SK-N-SH treated with all-trans-retinoic acid at 6 μM for 48 hours (cell line): ENCODE measurements at regions not wholly inside any gene's neighbourhood (a gene's known extent, or its start where the extent isn't known, plus 50 kb on each side); places are given as distances from the start of the nearest gene placed in this dataset.

Experiments
- BACH2 ChIP-seq: fragments of 250-450 bp; sonication (Bioruptor Pico); IDR thresholded peaks from 2 replicates; pipeline ENCODE4 v1.9.0; 2021; ENCODE audit warnings: mild to moderate bottlenecking, borderline replicate concordance
- CSDC2 ChIP-seq: fragments of 250-450 bp; sonication (Bioruptor Pico); IDR thresholded peaks from 2 replicates; pipeline ENCODE4 v1.5.0; 2020; ENCODE audit warnings: mild to moderate bottlenecking, moderate library complexity
- ESRRG ChIP-seq: fragments of 250-450 bp; sonication (Bioruptor Pico); IDR thresholded peaks from 2 replicates; pipeline ENCODE4 v1.6.1; 2021; ENCODE audit warnings: mild to moderate bottlenecking
- GLIS3 ChIP-seq: fragments of 250-450 bp; sonication (Bioruptor Pico); IDR thresholded peaks from 2 replicates; pipeline ENCODE4 v1.5.0; 2020; ENCODE audit warnings: mild to moderate bottlenecking, moderate library complexity
- ZFP3 ChIP-seq: fragments of 250-450 bp; sonication (Bioruptor Pico); IDR thresholded peaks from 2 replicates; pipeline ENCODE4 v1.5.0; 2020; ENCODE audit warnings: mild to moderate bottlenecking, moderate library complexity
- ZFP30 ChIP-seq: fragments of 450-650 bp; formaldehyde crosslinking; IDR thresholded peaks from 2 replicates; pipeline ENCODE4 v1.5.0; 2022; ENCODE audit warnings: mild to moderate bottlenecking, moderate library complexity
- ZNF565 ChIP-seq: fragments of 450-650 bp; formaldehyde crosslinking; conservative IDR thresholded peaks from 2 replicates; pipeline ENCODE4 v1.5.0; 2020; ENCODE audit warnings: low read depth, mild to moderate bottlenecking, moderate library complexity
- ZNF8 ChIP-seq: fragments of 450-650 bp; formaldehyde crosslinking; IDR thresholded peaks from 2 replicates; pipeline ENCODE4 v1.5.0; 2020; ENCODE audit warnings: mild to moderate bottlenecking, moderate library complexity
- TF ChIP-seq, protein P1 (sequence below): fragments of 250-450 bp; sonication (Bioruptor Pico); IDR thresholded peaks from 2 replicates; pipeline ENCODE4 v1.8.0; 2020; ENCODE audit warnings: mild to moderate bottlenecking, moderate library complexity, borderline replicate concordance
- TF ChIP-seq, protein P2 (sequence below): fragments of 250-450 bp; sonication (Bioruptor Pico); IDR thresholded peaks from 2 replicates; pipeline ENCODE4 v1.5.0; 2020; ENCODE audit warnings: mild to moderate bottlenecking, moderate library complexity

DNA sequence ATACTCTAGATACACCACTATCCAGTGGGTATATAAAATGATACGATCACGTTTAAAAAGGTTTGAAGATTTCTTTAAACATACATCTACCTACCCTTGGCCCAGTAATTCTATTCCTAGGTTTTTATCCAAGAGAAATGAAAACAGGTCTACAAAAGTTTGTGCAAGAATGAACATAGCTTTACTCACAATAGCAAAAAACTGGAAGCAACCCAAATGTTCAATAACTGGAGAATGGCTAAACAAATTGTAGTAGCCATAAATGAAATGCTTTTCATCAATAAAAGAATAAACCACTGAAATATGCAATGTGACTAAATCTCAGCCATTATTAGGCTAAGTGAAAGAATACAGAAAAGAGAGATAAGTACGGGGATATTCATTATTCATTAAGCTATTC, 438.9 kb downstream of the ARHGEF28 start:
- TF ChIP-seq ZNF565 (CRISPR knock-in tag) (no peak), ESRRG (CRISPR knock-in tag) (no peak), BACH2 (CRISPR knock-in tag) (no peak), ZFP30 (no peak), ZFP3 (no peak), ZNF8 (CRISPR knock-in tag) (no peak), CSDC2 (CRISPR knock-in tag) (no peak), GLIS3 (no peak)
- TF ChIP-seq, protein P1, sequence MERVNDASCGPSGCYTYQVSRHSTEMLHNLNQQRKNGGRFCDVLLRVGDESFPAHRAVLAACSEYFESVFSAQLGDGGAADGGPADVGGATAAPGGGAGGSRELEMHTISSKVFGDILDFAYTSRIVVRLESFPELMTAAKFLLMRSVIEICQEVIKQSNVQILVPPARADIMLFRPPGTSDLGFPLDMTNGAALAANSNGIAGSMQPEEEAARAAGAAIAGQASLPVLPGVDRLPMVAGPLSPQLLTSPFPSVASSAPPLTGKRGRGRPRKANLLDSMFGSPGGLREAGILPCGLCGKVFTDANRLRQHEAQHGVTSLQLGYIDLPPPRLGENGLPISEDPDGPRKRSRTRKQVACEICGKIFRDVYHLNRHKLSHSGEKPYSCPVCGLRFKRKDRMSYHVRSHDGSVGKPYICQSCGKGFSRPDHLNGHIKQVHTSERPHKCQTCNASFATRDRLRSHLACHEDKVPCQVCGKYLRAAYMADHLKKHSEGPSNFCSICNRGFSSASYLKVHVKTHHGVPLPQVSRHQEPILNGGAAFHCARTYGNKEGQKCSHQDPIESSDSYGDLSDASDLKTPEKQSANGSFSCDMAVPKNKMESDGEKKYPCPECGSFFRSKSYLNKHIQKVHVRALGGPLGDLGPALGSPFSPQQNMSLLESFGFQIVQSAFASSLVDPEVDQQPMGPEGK (CRISPR knock-in tag) = no peak
- TF ChIP-seq, protein P2, sequence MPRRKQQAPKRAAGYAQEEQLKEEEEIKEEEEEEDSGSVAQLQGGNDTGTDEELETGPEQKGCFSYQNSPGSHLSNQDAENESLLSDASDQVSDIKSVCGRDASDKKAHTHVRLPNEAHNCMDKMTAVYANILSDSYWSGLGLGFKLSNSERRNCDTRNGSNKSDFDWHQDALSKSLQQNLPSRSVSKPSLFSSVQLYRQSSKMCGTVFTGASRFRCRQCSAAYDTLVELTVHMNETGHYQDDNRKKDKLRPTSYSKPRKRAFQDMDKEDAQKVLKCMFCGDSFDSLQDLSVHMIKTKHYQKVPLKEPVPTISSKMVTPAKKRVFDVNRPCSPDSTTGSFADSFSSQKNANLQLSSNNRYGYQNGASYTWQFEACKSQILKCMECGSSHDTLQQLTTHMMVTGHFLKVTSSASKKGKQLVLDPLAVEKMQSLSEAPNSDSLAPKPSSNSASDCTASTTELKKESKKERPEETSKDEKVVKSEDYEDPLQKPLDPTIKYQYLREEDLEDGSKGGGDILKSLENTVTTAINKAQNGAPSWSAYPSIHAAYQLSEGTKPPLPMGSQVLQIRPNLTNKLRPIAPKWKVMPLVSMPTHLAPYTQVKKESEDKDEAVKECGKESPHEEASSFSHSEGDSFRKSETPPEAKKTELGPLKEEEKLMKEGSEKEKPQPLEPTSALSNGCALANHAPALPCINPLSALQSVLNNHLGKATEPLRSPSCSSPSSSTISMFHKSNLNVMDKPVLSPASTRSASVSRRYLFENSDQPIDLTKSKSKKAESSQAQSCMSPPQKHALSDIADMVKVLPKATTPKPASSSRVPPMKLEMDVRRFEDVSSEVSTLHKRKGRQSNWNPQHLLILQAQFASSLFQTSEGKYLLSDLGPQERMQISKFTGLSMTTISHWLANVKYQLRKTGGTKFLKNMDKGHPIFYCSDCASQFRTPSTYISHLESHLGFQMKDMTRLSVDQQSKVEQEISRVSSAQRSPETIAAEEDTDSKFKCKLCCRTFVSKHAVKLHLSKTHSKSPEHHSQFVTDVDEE (CRISPR knock-in tag) = no peak
